ENCODE measurements at regions not wholly inside any gene's neighbourhood (a gene's known extent, or its start where the extent isn't known, plus 50 kb on each side); places are given as distances from the start of the nearest gene placed in this dataset.

GRCh38 chr7:91549878-91550277, 285.6 kb downstream of the FZD1 start:
- Histone ChIP-seq H3K36me3 (ENCODE audit: low read length) (no peaks in the 10 kb centered on the region), H3K27me3 (ENCODE audit: low read length) (no peaks in the 10 kb centered on the region), H4K20me1 (ENCODE audit: low read depth, low read length) (no peaks in the 10 kb centered on the region), H3K9me2 (replicated peaks; ENCODE audit: insufficient read depth, low read length) (no peaks in the 10 kb centered on the region), H2AFZ (ENCODE audit: low read depth, low read length, severe bottlenecking) (no peak overlapping the region), H3K9ac (ENCODE audit: low read length) (no peak overlapping the region), H3K4me2 (ENCODE audit: low read depth, low read length, poor library complexity, severe bottlenecking) (no peak overlapping the region), H3F3A (ENCODE audit: insufficient read depth) (no peaks in the 10 kb centered on the region), H3K4me3 (ENCODE audit: insufficient read depth, low read length, poor library complexity, severe bottlenecking) (no peak overlapping the region), H3K9me3 (ENCODE audit: insufficient read depth, low read length) (no peaks in the 10 kb centered on the region), H3K27ac (ENCODE audit: low read depth, low read length) (no peak overlapping the region), H3K79me2 (ENCODE audit: insufficient read depth, low read length) (no peaks in the 10 kb centered on the region)
- no peak for TF ChIP-seq EZH2phosphoT487 (conservative IDR thresholded peaks at IDR 0.05; ENCODE audit: low read length)
- TF ChIP-seq CTCF (IDR thresholded peaks at IDR 0.05; ENCODE audit: insufficient read depth, low read length, poor library complexity, severe bottlenecking), result no peak

GRCh38 chr7:91550931-91551330, 286.7 kb downstream of the FZD1 start:
- Histone ChIP-seq H3K27me3 (ENCODE audit: low read length) (no peaks in the 10 kb centered on the region), H3K4me3 (ENCODE audit: insufficient read depth, low read length, poor library complexity, severe bottlenecking) (no peak overlapping the region), H3K36me3 (ENCODE audit: low read length) (no peaks in the 10 kb centered on the region), H3K27ac (ENCODE audit: low read depth, low read length) (no peak overlapping the region), H3K79me2 (ENCODE audit: insufficient read depth, low read length) (no peaks in the 10 kb centered on the region), H3F3A (ENCODE audit: insufficient read depth) (no peaks in the 10 kb centered on the region), H3K9me2 (replicated peaks; ENCODE audit: insufficient read depth, low read length) (no peaks in the 10 kb centered on the region), H4K20me1 (ENCODE audit: low read depth, low read length) (no peaks in the 10 kb centered on the region), H3K9me3 (ENCODE audit: insufficient read depth, low read length) (no peaks in the 10 kb centered on the region), H3K9ac (ENCODE audit: low read length) (no peak overlapping the region), H3K4me2 (ENCODE audit: low read depth, low read length, poor library complexity, severe bottlenecking) (no peak overlapping the region), H2AFZ (ENCODE audit: low read depth, low read length, severe bottlenecking) (no peak overlapping the region)
- TF ChIP-seq EZH2phosphoT487 (conservative IDR thresholded peaks at IDR 0.05; ENCODE audit: low read length) (no peak), CTCF (IDR thresholded peaks at IDR 0.05; ENCODE audit: insufficient read depth, low read length, poor library complexity, severe bottlenecking) (no peak)

- no peaks in the 10 kb centered on the region for H3K79me2 ChIP-seq (ENCODE audit: insufficient read depth, low read length)
- no peaks in the 10 kb centered on the region for H3K36me3 ChIP-seq (ENCODE audit: low read length)
- no peaks in the 10 kb centered on the region for H3K9me3 ChIP-seq (ENCODE audit: insufficient read depth, low read length)
- H3K4me3 ChIP-seq (ENCODE audit: insufficient read depth, low read length, poor library complexity, severe bottlenecking), result no peak overlapping the region
- no peaks in the 10 kb centered on the region for H3F3A ChIP-seq (ENCODE audit: insufficient read depth)
- no peaks in the 10 kb centered on the region for H4K20me1 ChIP-seq (ENCODE audit: low read depth, low read length)
- H2AFZ ChIP-seq (ENCODE audit: low read depth, low read length, severe bottlenecking), result no peak overlapping the region
- no peaks in the 10 kb centered on the region for H3K9me2 ChIP-seq (replicated peaks; ENCODE audit: insufficient read depth, low read length)
- no peaks in the 10 kb centered on the region for H3K27me3 ChIP-seq (ENCODE audit: low read length)
- H3K9ac ChIP-seq (ENCODE audit: low read length), result no peak overlapping the region
- TF ChIP-seq CTCF (IDR thresholded peaks at IDR 0.05; ENCODE audit: insufficient read depth, low read length, poor library complexity, severe bottlenecking), result no peak
- no peak for TF ChIP-seq EZH2phosphoT487 (conservative IDR thresholded peaks at IDR 0.05; ENCODE audit: low read length)
- H3K27ac ChIP-seq (ENCODE audit: low read depth, low read length), result no peak overlapping the region
- H3K4me2 ChIP-seq (ENCODE audit: low read depth, low read length, poor library complexity, severe bottlenecking), result no peak overlapping the region
These were observed 287.3 kb downstream of the FZD1 start for GRCh38 chr7:91551377-91552175.

Measured in SU-DHL-6 (cell line).